ENCODE measurements at regions not wholly inside any gene's neighbourhood (a gene's known extent, or its start where the extent isn't known, plus 50 kb on each side); places are given as distances from the start of the nearest gene placed in this dataset.

DNA sequence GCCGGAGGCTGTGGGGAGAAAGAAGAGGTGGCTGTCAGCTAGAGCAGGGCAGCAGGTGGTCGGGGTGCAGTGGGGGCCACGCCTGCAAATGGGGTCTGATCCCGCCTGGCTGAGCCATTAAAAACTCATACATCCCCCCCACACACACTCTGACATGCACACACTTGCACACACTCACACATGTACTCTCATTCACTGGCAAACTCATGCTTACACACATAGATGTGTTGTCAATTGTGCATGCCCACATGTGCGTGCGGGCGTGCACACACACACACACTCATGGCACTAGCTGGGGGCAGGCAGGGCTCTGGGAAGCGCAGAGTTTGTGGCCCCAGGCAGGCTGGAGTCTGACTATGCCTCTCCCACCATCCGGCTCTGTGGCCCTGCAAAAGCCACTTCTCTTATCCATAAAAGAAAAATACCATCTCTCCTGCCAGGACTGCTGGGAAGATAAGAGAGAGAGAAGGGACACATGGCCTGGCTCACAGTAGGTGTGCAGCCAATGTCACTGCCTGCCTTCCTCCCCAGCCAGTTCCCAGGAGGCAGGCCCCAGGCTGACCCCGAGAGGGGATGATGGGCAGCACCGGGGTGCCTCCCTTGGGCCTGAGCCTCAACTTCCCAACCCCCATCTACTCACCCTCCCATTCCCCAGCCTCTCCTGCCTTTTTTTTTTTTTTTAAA is 163.5 kb upstream of the LINGO1 start:
- Histone ChIP-seq H3K9ac (ENCODE audit: low read length in 3 of 3) (no peak overlapping the region), H3K27ac (ENCODE audit: low read depth in 2 of 2, low read length in 2 of 2) (no peak overlapping the region), H3K4me3 (ENCODE audit: low read length in 3 of 3) (no peak overlapping the region), H3K4me1 (ENCODE audit: control insufficient read depth in 2 of 3, insufficient read depth in 2 of 3, low read depth in 1 of 3, low read length in 3 of 3) (no peaks in the 10 kb centered on the region), H3K36me3 (ENCODE audit: control insufficient read depth in 2 of 3, insufficient read depth in 3 of 3, low read length in 3 of 3) (no peaks in the 10 kb centered on the region), H3K27me3 (ENCODE audit: control insufficient read depth, insufficient read depth, low read length) (no peaks in the 10 kb centered on the region), H3K9me3 (ENCODE audit: control insufficient read depth in 2 of 3, insufficient read depth in 1 of 3, low read length in 3 of 3) (no peaks in the 10 kb centered on the region)
- intact Hi-C loops (cut with DNase I), result no loop called here
- DNase-seq (no peak), FAIRE-seq (no peak)
- TF ChIP-seq, protein P1, sequence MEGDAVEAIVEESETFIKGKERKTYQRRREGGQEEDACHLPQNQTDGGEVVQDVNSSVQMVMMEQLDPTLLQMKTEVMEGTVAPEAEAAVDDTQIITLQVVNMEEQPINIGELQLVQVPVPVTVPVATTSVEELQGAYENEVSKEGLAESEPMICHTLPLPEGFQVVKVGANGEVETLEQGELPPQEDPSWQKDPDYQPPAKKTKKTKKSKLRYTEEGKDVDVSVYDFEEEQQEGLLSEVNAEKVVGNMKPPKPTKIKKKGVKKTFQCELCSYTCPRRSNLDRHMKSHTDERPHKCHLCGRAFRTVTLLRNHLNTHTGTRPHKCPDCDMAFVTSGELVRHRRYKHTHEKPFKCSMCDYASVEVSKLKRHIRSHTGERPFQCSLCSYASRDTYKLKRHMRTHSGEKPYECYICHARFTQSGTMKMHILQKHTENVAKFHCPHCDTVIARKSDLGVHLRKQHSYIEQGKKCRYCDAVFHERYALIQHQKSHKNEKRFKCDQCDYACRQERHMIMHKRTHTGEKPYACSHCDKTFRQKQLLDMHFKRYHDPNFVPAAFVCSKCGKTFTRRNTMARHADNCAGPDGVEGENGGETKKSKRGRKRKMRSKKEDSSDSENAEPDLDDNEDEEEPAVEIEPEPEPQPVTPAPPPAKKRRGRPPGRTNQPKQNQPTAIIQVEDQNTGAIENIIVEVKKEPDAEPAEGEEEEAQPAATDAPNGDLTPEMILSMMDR (IDR thresholded peaks at IDR 0.05; ENCODE audit: borderline replicate concordance, extremely low read depth, insufficient read depth), result no peak

DNA sequence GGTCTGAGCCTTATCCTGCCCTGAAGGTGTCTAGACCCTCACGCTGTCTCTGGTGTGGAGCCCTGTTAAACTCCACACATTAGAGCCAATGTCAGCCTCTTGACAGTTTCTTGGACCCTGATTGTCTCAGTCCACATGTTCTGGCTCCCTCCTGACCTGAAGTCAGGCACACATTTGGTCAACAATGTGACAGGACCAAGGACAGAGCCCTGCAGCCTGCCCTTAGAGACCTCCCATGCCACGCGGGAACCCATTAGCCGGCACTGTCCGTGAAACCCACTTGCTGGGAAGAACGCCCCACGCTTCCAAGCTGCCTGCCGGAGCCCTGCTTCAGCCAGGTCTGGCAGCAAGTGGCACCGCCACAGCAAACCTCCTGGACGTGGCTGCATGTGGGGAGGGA is 162.7 kb upstream of the LINGO1 start:
- no peak for FAIRE-seq
- peak in 1 of 5 donors; percentile 23 for DNase-seq
- Histone ChIP-seq H3K36me3 (ENCODE audit: control insufficient read depth in 2 of 3, insufficient read depth in 3 of 3, low read length in 3 of 3) (no peaks in the 10 kb centered on the region), H3K4me1 (ENCODE audit: control insufficient read depth in 2 of 3, insufficient read depth in 2 of 3, low read depth in 1 of 3, low read length in 3 of 3) (no peaks in the 10 kb centered on the region), H3K9ac (ENCODE audit: low read length in 3 of 3) (no peak overlapping the region), H3K9me3 (ENCODE audit: control insufficient read depth in 2 of 3, insufficient read depth in 1 of 3, low read length in 3 of 3) (no peaks in the 10 kb centered on the region), H3K27ac (ENCODE audit: low read depth in 2 of 2, low read length in 2 of 2) (no peak overlapping the region), H3K27me3 (ENCODE audit: control insufficient read depth, insufficient read depth, low read length) (no peaks in the 10 kb centered on the region), H3K4me3 (ENCODE audit: low read length in 3 of 3) (no peak overlapping the region)
- intact Hi-C loops (cut with DNase I), result no loop called here
- TF ChIP-seq, protein P1 (IDR thresholded peaks at IDR 0.05; ENCODE audit: borderline replicate concordance, extremely low read depth, insufficient read depth), result no peak

DNA sequence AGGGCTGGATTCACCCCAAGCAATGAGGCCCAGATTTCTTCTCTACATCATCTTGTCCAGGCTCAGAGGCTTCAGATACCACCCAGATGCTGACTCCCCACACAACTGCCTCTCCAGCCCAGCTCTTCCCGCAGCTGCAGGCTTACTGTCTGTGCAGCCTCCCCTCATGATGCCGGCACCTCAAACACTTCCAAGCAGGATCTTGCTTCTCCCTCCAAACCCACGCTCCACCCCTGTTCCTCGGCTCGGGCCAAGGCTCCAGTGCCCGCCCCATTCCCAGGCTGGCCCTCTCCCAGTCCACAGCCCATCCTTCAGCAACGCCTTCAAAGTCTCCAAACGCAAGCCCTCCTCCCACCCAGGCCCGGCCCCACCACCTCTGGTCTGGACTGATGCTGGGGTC is 159.2 kb upstream of the LINGO1 start:
- DNase-seq (no peak), FAIRE-seq (no peak)
- Histone ChIP-seq H3K36me3 (ENCODE audit: control insufficient read depth in 2 of 3, insufficient read depth in 3 of 3, low read length in 3 of 3) (no peaks in the 10 kb centered on the region), H3K9ac (ENCODE audit: low read length in 3 of 3) (no peak overlapping the region), H3K27me3 (ENCODE audit: control insufficient read depth, insufficient read depth, low read length) (no peaks in the 10 kb centered on the region), H3K27ac (ENCODE audit: low read depth in 2 of 2, low read length in 2 of 2) (no peak overlapping the region), H3K4me1 (ENCODE audit: control insufficient read depth in 2 of 3, insufficient read depth in 2 of 3, low read depth in 1 of 3, low read length in 3 of 3) (no peaks in the 10 kb centered on the region), H3K9me3 (ENCODE audit: control insufficient read depth in 2 of 3, insufficient read depth in 1 of 3, low read length in 3 of 3) (no peaks in the 10 kb centered on the region), H3K4me3 (ENCODE audit: low read length in 3 of 3) (no peak overlapping the region)
- TF ChIP-seq, protein P1 (IDR thresholded peaks at IDR 0.05; ENCODE audit: borderline replicate concordance, extremely low read depth, insufficient read depth), result no peak
- intact Hi-C loops (cut with DNase I), result no loop called here

DNA sequence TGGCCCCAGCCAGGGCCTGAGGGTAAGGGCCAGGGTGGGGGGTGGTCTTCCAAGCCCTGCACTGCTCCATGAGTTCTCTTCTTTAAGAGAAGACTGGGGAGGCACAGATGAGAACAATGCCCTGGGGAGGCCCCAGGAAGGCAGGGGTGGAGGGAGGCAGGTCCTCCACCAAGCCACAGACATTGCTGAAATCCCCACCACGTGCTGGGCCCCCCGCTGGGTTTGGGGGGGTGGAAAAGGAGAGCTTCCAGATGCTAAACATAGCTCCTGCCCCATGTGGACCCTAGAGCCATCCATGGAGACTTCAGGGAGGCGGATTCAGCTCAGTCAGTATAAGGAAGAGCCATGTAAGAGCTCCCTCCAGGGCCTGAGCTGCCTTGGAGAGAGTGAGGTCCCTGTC is 157.8 kb upstream of the LINGO1 start:
- no peak overlapping the region for H3K9ac ChIP-seq (ENCODE audit: low read length in 3 of 3)
- no peak overlapping the region for H3K4me3 ChIP-seq (ENCODE audit: low read length in 3 of 3)
- H3K27me3 ChIP-seq (ENCODE audit: control insufficient read depth, insufficient read depth, low read length), result no peaks in the 10 kb centered on the region
- no peak overlapping the region for H3K27ac ChIP-seq (ENCODE audit: low read depth in 2 of 2, low read length in 2 of 2)
- no peaks in the 10 kb centered on the region for H3K36me3 ChIP-seq (ENCODE audit: control insufficient read depth in 2 of 3, insufficient read depth in 3 of 3, low read length in 3 of 3)
- TF ChIP-seq, protein P1 (IDR thresholded peaks at IDR 0.05; ENCODE audit: borderline replicate concordance, extremely low read depth, insufficient read depth), result no peak
- no peak for DNase-seq
- no peaks in the 10 kb centered on the region for H3K9me3 ChIP-seq (ENCODE audit: control insufficient read depth in 2 of 3, insufficient read depth in 1 of 3, low read length in 3 of 3)
- FAIRE-seq, result no peak
- H3K4me1 ChIP-seq (ENCODE audit: control insufficient read depth in 2 of 3, insufficient read depth in 2 of 3, low read depth in 1 of 3, low read length in 3 of 3), result no peaks in the 10 kb centered on the region
- intact Hi-C loops (cut with DNase I), result no loop called here

Measured in kidney (tissue), 13 donors.